ENCODE measurements at regions not wholly inside any gene's neighbourhood (a gene's known extent, or its start where the extent isn't known, plus 50 kb on each side); places are given as distances from the start of the nearest gene placed in this dataset.

DNA sequence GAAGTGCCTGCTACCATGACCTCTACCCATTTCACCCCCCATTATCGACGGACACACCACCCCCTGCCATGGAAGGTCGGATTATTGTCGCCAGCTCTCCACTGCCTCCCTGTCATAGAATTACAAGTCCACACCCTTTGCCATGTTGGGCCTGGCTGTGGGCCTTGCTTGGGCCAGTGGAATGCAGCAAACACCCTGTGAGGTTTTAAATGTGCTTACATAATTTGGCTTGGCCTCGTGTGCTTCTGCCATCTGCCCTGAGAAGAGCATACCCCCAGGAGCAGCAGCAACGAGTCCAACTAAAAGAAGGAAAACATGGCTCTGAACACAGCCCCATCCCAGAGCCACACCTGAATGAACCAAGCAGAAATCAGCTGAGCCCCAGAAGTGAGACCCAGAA, 94.1 kb upstream of the PRDM11 start:
- H3K4me3 ChIP-seq (ENCODE audit: low read depth, low read length) = no peak overlapping the region
- TF ChIP-seq, protein P1, sequence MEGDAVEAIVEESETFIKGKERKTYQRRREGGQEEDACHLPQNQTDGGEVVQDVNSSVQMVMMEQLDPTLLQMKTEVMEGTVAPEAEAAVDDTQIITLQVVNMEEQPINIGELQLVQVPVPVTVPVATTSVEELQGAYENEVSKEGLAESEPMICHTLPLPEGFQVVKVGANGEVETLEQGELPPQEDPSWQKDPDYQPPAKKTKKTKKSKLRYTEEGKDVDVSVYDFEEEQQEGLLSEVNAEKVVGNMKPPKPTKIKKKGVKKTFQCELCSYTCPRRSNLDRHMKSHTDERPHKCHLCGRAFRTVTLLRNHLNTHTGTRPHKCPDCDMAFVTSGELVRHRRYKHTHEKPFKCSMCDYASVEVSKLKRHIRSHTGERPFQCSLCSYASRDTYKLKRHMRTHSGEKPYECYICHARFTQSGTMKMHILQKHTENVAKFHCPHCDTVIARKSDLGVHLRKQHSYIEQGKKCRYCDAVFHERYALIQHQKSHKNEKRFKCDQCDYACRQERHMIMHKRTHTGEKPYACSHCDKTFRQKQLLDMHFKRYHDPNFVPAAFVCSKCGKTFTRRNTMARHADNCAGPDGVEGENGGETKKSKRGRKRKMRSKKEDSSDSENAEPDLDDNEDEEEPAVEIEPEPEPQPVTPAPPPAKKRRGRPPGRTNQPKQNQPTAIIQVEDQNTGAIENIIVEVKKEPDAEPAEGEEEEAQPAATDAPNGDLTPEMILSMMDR (IDR thresholded peaks at IDR 0.05; ENCODE audit: low read depth, low read length) = no peak
- in situ Hi-C loops (cut with HindIII; ENCODE audit: low sequenced_read_pairs) = no loop called here
- DNase-seq (ENCODE audit: low read depth, low spot score) = no peak

DNA sequence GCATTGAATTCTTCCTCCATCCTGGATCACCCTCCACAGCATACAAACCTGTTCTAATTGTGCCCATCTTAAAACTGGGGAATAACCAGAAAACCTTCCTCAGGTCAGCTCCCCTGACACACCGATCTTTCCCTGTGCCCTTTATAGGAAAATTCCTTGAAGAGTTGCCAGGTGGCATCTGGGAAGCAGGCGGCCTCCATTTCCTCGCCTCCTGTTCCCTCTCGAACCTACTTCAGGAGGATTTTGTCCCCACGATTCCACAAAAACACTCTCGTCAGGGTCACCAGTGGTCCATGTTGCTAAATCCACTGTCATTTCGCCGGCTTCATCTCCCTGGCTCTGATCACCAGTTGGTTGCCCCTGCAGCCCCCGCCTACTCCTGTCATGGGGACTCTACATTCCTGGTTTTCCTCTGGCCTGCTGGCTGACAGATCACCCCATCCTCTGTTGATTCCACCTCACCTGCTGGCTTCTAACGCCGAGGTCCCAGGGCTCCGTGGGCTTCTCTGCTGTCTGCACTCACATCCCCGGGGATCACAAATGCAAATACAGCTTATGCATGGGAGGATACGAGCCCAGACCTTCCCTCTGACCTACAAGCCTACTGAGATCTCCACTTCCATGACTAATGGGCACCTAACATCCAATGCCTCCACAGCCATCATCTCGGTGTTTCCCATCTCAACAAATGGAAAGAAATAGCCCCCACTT, 92.5 kb upstream of the PRDM11 start:
- in situ Hi-C loops (cut with HindIII; ENCODE audit: low sequenced_read_pairs) = no loop called here
- TF ChIP-seq, protein P1 (IDR thresholded peaks at IDR 0.05; ENCODE audit: low read depth, low read length) = no peak
- H3K4me3 ChIP-seq (ENCODE audit: low read depth, low read length) = no peak overlapping the region
- no peak for DNase-seq (ENCODE audit: low read depth, low spot score)

DNA sequence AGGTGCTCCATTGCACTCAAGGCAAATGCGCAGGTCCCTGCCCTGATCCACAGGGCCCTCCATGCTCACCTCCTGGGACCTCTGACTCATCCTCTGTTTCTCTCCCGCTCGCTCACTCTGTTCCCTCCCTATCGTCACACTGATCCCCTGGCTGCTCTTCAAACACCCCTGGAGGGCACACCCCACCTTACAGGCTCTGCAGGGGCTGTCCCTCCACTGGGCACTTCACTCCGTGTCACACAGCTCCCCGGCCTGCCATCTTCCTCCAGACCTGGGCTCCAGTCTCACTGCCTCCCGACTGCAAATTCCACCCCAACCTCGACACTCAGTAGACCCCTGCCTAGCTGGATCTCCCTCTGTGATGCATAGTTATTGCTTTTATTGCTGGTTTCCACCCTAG, 91.5 kb upstream of the PRDM11 start:
- TF ChIP-seq, protein P1 (IDR thresholded peaks at IDR 0.05; ENCODE audit: low read depth, low read length) = no peak
- DNase-seq (ENCODE audit: low read depth, low spot score) = no peak
- in situ Hi-C loops (cut with HindIII; ENCODE audit: low sequenced_read_pairs) = no loop called here

DNA sequence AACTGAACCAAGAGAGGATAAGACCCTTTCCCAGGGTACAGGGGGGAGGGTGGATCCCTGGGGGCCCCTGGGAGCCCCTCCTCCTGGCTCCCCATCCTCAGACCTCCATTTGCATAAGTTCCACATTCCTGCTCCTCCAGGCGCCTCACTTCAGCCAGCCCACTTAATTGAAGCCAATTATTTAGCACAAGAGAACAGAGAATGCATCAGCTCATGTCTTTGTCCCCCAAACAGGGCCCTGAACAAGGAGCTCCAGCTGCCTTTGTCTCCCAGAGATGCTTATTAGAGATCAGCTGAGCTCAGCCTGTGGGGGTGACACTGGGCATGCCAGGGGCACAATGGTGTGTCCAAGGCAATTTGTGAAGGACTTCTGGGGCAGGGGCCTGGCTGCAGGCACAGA, 89.9 kb upstream of the PRDM11 start:
- TF ChIP-seq, protein P1 (IDR thresholded peaks at IDR 0.05; ENCODE audit: low read depth, low read length) = no peak
- no peak for DNase-seq (ENCODE audit: low read depth, low spot score)
- H3K4me3 ChIP-seq (ENCODE audit: low read depth, low read length) = no peak overlapping the region
- in situ Hi-C loops (cut with HindIII; ENCODE audit: low sequenced_read_pairs) = no loop called here

More for the DNA sequence above, 91.5 kb upstream of the PRDM11 start:
- H3K4me3 ChIP-seq (ENCODE audit: low read depth, low read length) = no peak overlapping the region

DNA sequence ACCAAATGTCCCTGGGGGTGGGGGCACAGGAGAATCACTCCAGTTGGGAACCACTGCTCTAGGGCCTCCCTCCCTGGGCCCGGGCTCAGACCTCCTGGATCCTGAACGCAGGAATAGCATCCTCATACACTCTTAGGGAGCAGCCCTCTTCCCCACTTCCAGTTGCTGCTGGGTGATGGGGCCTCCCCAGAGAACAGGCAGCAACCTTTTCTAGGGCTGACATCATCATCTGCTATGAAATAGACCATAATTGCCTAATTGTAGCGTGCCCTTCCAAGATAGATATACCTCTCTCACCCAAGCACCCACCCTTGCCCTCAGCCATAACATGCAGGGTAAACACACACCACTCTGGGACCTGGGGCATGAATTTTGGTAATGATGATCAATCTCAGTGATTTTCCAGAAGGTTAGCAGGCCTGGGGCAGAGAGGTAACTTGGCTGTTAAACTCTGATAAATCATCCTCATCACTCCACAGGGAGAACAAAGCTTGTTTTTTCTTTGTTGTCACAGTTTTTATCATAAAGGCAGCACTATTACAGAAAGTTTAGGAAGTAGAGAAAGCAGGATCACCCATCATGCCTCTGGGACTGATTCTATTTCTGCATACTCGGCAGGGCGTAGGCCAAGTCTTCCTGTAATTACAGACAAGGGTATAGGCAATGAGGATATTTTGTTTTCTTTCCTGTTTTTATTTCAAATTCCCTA, 88.3 kb upstream of the PRDM11 start:
- TF ChIP-seq, protein P1 (IDR thresholded peaks at IDR 0.05; ENCODE audit: low read depth, low read length) = no peak
- in situ Hi-C loops (cut with HindIII; ENCODE audit: low sequenced_read_pairs) = no loop called here
- no peak for DNase-seq (ENCODE audit: low read depth, low spot score)
- H3K4me3 ChIP-seq (ENCODE audit: low read depth, low read length) = no peak overlapping the region

DNA sequence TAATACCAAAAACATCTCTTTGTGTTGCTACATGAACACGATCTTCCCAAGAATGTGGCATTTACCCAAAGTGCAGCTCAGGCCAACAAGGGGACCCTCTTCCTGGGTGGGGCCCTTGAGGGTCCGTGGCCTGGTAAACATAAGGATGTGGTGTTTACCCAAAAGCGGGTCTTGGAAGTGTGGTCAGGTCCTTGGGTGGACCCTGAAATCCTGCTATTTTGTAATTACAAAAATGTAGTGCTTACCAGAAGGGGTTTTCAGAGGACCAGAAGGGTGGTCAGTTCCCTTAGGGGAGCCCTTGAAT, 87.8 kb upstream of the PRDM11 start:
- TF ChIP-seq, protein P1 (IDR thresholded peaks at IDR 0.05; ENCODE audit: low read depth, low read length) = no peak
- in situ Hi-C loops (cut with HindIII; ENCODE audit: low sequenced_read_pairs) = no loop called here
- no peak overlapping the region for H3K4me3 ChIP-seq (ENCODE audit: low read depth, low read length)
- no peak for DNase-seq (ENCODE audit: low read depth, low spot score)

Measured in astrocyte of the spinal cord (primary cell).